Suprapubic skin (tissue), 3 donors: ENCODE measurements at regions not wholly inside any gene's neighbourhood (a gene's known extent, or its start where the extent isn't known, plus 50 kb on each side); places are given as distances from the start of the nearest gene placed in this dataset.

Source experiments
- EP300 ChIP-seq: sonication (generic); formaldehyde crosslinking; IDR thresholded peaks from one replicate; pipeline ENCODE4 v1.6.1; 2017; ENCODE audit warnings: antibody characterized with exemption
- POLR2A ChIP-seq, 2 donors: fragments of 450-650 bp; IDR thresholded peaks; one replicate each; pipeline ENCODE4 v1.6.1; 2017; ENCODE audit warnings: antibody characterized with exemption in 2 of 2, mild to moderate bottlenecking in 2 of 2, moderate library complexity in 2 of 2
- TF ChIP-seq, protein P1 (sequence below), 2 donors: fragments of 200-600 bp in 1 of 2; fragments of 450-650 bp in 1 of 2; sonication (generic) in 1 of 2; IDR thresholded peaks; one replicate each; pipeline ENCODE4 v1.5.1; 2016 to 2019; ENCODE audit warnings: antibody characterized with exemption in 2 of 2, mild to moderate bottlenecking in 1 of 2, moderate library complexity in 1 of 2

DNA sequence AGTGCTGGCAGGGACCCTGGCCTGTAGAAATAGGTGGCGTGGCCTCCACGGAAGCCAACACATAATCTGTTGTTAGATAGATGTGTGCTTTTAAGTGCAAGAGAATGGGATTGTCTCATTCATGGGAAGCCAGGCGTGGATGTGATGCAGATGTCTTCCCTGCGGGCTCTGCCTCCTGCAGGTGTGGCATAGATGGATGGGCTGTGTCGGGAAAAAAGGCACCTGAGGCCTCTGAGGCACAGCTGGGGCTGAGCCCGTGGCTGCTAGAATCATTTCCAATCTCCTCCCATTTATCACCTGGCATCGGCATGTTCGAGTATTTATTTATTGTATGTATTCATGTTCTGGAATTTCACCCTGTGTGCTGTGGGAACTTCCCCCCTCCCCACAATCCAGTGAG is 353.4 kb upstream of the AJAP1 start:
- TF ChIP-seq POLR2A (IDR thresholded peaks at IDR 0.05), result no peak
- TF ChIP-seq, protein P1, sequence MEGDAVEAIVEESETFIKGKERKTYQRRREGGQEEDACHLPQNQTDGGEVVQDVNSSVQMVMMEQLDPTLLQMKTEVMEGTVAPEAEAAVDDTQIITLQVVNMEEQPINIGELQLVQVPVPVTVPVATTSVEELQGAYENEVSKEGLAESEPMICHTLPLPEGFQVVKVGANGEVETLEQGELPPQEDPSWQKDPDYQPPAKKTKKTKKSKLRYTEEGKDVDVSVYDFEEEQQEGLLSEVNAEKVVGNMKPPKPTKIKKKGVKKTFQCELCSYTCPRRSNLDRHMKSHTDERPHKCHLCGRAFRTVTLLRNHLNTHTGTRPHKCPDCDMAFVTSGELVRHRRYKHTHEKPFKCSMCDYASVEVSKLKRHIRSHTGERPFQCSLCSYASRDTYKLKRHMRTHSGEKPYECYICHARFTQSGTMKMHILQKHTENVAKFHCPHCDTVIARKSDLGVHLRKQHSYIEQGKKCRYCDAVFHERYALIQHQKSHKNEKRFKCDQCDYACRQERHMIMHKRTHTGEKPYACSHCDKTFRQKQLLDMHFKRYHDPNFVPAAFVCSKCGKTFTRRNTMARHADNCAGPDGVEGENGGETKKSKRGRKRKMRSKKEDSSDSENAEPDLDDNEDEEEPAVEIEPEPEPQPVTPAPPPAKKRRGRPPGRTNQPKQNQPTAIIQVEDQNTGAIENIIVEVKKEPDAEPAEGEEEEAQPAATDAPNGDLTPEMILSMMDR (IDR thresholded peaks at IDR 0.05), result no peak
- TF ChIP-seq EP300, result no peak
